ENCODE measurements at regions not wholly inside any gene's neighbourhood (a gene's known extent, or its start where the extent isn't known, plus 50 kb on each side); places are given as distances from the start of the nearest gene placed in this dataset.
A peak's percentile ranks its signal among the peaks of the same experiment; 100 is the strongest.
"Not testable (repeated sequence)": the region's sequence is repeated elsewhere in the genome, so short reads cannot be mapped to it uniquely, and the experiment has no call there.

DNA sequence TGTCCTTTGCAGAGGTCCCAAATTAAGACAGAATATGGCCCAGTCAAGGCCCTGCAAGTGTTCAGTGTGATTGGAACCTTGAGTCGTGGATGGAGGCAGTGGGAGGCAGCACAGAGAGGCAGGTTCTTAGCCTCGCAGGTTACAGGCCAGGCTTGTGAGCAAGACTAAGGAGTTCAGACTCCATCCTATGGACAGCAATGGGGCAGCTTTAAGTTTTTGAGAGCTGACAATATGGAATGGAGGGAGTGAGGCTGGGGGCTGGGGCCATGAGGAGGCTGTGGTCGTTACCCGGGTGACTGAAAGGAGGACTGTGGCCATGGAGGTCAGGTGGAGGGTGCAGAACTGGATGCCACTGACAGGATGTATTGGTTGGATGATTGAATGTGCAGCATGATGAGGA lies 74.1 kb upstream of the PRR23C start:
- peaks cover 8 to 11% of the 10 kb centered on the region in 2 donors for H3K4me1 ChIP-seq (replicated peaks in 1 of 2)
- in situ Hi-C loops (cut with MboI; ENCODE audit: low pct_unique_long_range_greater_than_20kb in 2 of 9, low sequenced_read_pairs in 9 of 9, unreplicated experiment in 9 of 9): loop anchor here in 4 of 9 experiments (25.0 kb wide), 1 partner anchor 193 kb away; no protein-coding TSS in a partner anchor
- 41 to 100% (median 65%) methylated on average over 2 to 4 of the region's 4 CpGs; no CpG with 5 or more reads in 4 of the 10 experiments for WGBS, 10 experiments
- ATAC-seq (replicated peaks in 6 of 8): no peak
- H3K4me3 ChIP-seq: no peak overlapping the region
- H3K27ac ChIP-seq: no peak overlapping the region

GRCh38 chr3:139119331-139120025 lies 74.8 kb upstream of the PRR23C start:
- 80 to 100% methylated on average over 1 of the region's 1 CpG; no CpG with 5 or more reads in 8 of the 10 experiments for WGBS, 10 experiments
- in situ Hi-C loops (cut with MboI; ENCODE audit: low pct_unique_long_range_greater_than_20kb in 2 of 9, low sequenced_read_pairs in 9 of 9, unreplicated experiment in 9 of 9): loop anchor here in 4 of 9 experiments (25.0 kb wide), 1 partner anchor 193 kb away; no protein-coding TSS in a partner anchor
- H3K27ac ChIP-seq: no peak overlapping the region
- no peak for ATAC-seq (replicated peaks in 6 of 8)
- H3K4me1 ChIP-seq (replicated peaks in 1 of 2): peaks cover 8 to 11% of the 10 kb centered on the region in 2 donors
- H3K4me3 ChIP-seq: no peak overlapping the region

DNA sequence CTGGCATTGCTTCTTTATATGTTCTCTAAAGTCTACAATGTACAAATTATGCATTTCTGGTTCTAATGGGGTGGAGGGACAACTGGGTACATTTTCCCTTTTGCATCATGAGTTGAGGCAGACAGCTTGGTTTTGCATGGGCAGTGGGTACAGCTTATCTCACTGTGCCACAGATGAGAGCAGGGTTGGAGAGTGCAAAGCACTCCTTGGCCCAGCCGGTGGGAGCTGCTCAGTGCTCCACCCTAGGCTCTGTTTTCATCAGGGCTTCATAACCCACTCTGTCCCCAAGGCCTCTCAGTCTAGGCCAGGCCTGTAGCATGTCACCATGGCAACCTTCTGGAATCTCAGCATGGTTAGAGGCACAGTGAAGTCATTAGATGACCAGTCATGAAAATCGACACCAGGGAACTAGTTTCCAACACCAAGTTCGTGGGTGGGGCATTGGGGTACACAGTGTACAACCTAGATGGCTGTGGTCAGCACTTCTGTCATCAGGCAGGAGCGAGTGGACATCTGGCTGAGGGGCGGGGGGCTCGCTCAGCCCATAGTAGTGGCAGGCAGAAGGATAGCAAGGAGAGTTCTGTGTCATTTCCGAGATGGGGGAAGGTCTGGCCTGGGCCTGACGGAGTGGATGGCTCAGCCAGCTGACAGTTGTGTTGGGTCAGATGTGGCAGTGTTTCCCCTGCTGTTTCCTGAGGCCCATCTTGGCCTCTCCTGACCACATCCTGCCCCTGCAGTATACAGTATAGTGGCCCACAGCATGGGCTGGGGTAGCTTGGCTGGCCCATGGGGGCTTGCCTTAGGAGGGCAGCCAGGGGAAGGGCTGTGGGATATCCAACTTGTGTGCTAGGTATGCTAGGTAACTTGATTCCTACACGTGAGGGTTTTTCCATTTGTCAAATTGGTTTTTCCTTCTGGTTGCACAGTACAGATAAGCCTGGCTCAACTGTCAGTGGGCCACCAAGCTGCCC lies 75.7 kb upstream of the PRR23C start:
- peak; percentile 40 to 98 (median 96) for ATAC-seq (replicated peaks in 6 of 8)
- Histone ChIP-seq H3K4me1 (replicated peaks in 1 of 2) (peaks cover 8 to 11% of the 10 kb centered on the region in 2 donors), H3K27ac (no peak overlapping the region), H3K4me3 (no peak overlapping the region)
- in situ Hi-C loops (cut with MboI; ENCODE audit: low pct_unique_long_range_greater_than_20kb in 2 of 9, low sequenced_read_pairs in 9 of 9, unreplicated experiment in 9 of 9): loop anchor here in 4 of 9 experiments (25.0 kb wide), 1 partner anchor 192 kb away; no protein-coding TSS in a partner anchor
- 0 to 58% (median 20%) methylated on average over 1 to 6 of the region's 9 CpGs; no CpG with 5 or more reads in 5 of the 10 experiments for WGBS, 10 experiments

DNA sequence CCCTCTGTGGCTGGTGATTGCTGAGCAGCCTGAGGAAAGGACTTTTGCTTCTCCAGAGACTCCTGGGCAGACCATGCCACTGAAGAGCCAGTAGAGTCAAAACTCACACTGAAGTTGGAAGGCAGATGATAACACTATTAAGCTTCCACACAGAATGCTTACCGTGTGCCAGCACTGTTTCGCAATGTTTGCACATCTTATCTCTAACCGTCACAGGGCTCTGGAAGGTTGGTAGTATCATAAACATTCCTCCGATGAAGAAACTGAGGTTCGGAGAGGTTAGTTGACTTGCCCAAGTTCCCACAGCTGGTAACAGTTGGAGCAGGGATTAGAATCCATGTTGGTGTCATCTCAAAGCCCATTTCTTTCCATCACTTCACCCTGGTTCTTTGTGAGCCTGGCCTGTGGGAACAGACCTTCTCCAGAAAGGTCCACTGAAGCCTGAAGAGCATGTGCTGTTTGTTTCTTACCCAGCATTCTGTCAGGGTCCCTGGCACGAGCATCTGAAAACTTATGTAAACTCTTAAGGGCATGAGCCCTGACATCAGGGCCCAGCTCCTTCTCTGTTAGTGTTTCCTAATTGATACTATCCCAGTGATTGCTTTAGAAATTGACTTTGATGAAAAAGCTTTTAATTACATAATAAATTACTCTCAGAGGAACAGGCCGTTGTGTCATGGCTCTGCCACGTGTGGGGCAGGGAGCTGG lies 77.0 kb upstream of the PRR23C start:
- in situ Hi-C loops (cut with MboI; ENCODE audit: low pct_unique_long_range_greater_than_20kb in 2 of 9, low sequenced_read_pairs in 9 of 9, unreplicated experiment in 9 of 9): loop anchor here in 4 of 9 experiments (25.0 kb wide), 1 partner anchor 191 kb away; no protein-coding TSS in a partner anchor
- 14 to 67% (median 27%) methylated on average over 2 to 8 of the region's 8 CpGs; no CpG with 5 or more reads in 1 of the 10 experiments for WGBS, 10 experiments
- peaks cover 8 to 11% of the 10 kb centered on the region in 2 donors for H3K4me1 ChIP-seq (replicated peaks in 1 of 2)
- H3K27ac ChIP-seq: no peak overlapping the region
- peak in 1 of 8 experiments; percentile 10 for ATAC-seq (replicated peaks in 6 of 8)
- H3K4me3 ChIP-seq: no peak overlapping the region

GRCh38 chr3:139122221-139122581 lies 77.5 kb upstream of the PRR23C start:
- in situ Hi-C loops (cut with MboI; ENCODE audit: low pct_unique_long_range_greater_than_20kb in 2 of 9, low sequenced_read_pairs in 9 of 9, unreplicated experiment in 9 of 9): loop anchor here in 4 of 9 experiments (25.0 kb wide), 1 partner anchor 190 kb away; no protein-coding TSS in a partner anchor
- 0 to 100% (median 58%) methylated on average over 1 to 3 of the region's 3 CpGs; no CpG with 5 or more reads in 2 of the 10 experiments for WGBS, 10 experiments
- peaks cover 8 to 11% of the 10 kb centered on the region in 2 donors for H3K4me1 ChIP-seq (replicated peaks in 1 of 2)
- no peak overlapping the region for H3K27ac ChIP-seq
- peak in 3 of 8 experiments; percentile 17 to 58 (median 35) for ATAC-seq (replicated peaks in 6 of 8)
- no peak overlapping the region for H3K4me3 ChIP-seq

DNA sequence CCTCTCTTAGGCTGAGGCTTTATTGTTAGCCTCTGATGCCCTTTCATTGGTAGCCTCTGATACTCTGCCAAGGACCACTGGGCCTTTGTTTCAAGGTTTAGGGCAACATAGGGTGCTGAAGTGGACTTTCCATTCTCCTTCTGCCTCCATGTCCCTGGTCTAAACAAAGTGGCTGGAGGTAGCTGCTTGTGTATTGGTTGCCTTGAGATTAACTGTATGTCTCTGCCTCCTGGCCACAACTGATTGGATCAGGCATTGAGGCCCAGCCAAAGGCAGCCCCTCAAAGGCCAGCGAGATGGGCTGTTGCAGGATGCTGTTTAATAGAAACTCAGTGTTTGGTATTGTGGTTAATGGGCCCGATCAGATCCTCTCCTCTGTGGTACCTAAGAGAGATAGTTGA lies 77.9 kb upstream of the PRR23C start:
- H3K4me3 ChIP-seq: no peak overlapping the region
- H3K27ac ChIP-seq: no peak overlapping the region
- peaks cover 8 to 11% of the 10 kb centered on the region in 2 donors for H3K4me1 ChIP-seq (replicated peaks in 1 of 2)
- in situ Hi-C loops (cut with MboI; ENCODE audit: low pct_unique_long_range_greater_than_20kb in 2 of 9, low sequenced_read_pairs in 9 of 9, unreplicated experiment in 9 of 9): loop anchor here in 4 of 9 experiments (25.0 kb wide), 1 partner anchor 190 kb away; no protein-coding TSS in a partner anchor
- ATAC-seq (replicated peaks in 6 of 8): no peak
- WGBS, 10 experiments: 40 to 100% (median 57%) methylated on average over 1 of the region's 2 CpGs; no CpG with 5 or more reads in 5 of the 10 experiments

- no peak overlapping the region for H3K27ac ChIP-seq
- no peak for ATAC-seq (replicated peaks in 6 of 8)
- H3K4me1 ChIP-seq (replicated peaks in 1 of 2): peaks cover 10 to 11% of the 10 kb centered on the region in 2 donors
- H3K4me3 ChIP-seq: no peak overlapping the region
- 2 to 87% (median 49%) methylated on average over 2 to 8 of the region's 10 CpGs; no CpG with 5 or more reads in 2 of the 10 experiments for WGBS, 10 experiments
- in situ Hi-C loops (cut with MboI; ENCODE audit: low pct_unique_long_range_greater_than_20kb in 2 of 9, low sequenced_read_pairs in 9 of 9, unreplicated experiment in 9 of 9): loop anchor here in 4 of 9 experiments (25.0 kb wide), 1 partner anchor 189 kb away; no protein-coding TSS in a partner anchor
Measured at GRCh38 chr3:139123377-139124095, 78.8 kb upstream of the PRR23C start.

DNA sequence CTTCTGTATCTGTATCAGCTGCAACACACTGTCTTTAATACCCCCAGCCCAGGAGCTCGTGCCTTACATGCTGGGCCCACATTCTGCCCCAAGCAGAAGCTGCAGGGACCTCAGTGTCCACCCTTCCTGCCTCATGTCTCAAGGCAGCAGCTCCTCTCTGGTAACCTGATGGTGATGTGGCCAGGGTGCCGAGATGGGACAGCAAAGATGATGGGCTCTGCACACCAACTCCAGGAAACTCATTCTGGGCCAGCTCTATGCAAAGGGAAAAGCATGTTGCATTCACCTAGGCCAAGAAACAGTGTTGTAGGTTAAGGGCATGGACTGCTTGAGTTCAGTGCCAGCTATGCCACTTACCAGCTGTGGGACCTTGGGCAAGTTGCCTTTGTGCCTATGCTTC lies 79.5 kb upstream of the PRR23C start:
- in situ Hi-C loops (cut with MboI; ENCODE audit: low pct_unique_long_range_greater_than_20kb in 2 of 9, low sequenced_read_pairs in 9 of 9, unreplicated experiment in 9 of 9): loop anchor here in 4 of 9 experiments (25.0 kb wide), 1 partner anchor 188 kb away; no protein-coding TSS in a partner anchor
- no peak for ATAC-seq (replicated peaks in 6 of 8)
- H3K4me3 ChIP-seq: no peak overlapping the region
- H3K27ac ChIP-seq: no peak overlapping the region
- 20 to 100% (median 48%) methylated on average over 1 to 2 of the region's 2 CpGs; no CpG with 5 or more reads in 5 of the 10 experiments for WGBS, 10 experiments
- H3K4me1 ChIP-seq (replicated peaks in 1 of 2): peaks cover 11 to 12% of the 10 kb centered on the region in 2 donors

GRCh38 chr3:139127101-139127500 lies 82.4 kb upstream of the PRR23C start:
- in situ Hi-C loops (cut with MboI; ENCODE audit: low pct_unique_long_range_greater_than_20kb in 2 of 9, low sequenced_read_pairs in 9 of 9, unreplicated experiment in 9 of 9): no loop called here
- ATAC-seq (replicated peaks in 6 of 8): peak in 4 of 8 experiments; percentile 44 to 93 (median 80)

GRCh38 chr3:139127629-139128028 lies 82.9 kb upstream of the PRR23C start:
- 83 to 100% (median 89%) methylated on average over 1 to 12 of the region's 12 CpGs; no CpG with 5 or more reads in 1 of the 10 experiments for WGBS, 10 experiments
- in situ Hi-C loops (cut with MboI; ENCODE audit: low pct_unique_long_range_greater_than_20kb in 2 of 9, low sequenced_read_pairs in 9 of 9, unreplicated experiment in 9 of 9); H3K4me1 ChIP-seq (replicated peaks in 1 of 2); H3K27ac ChIP-seq; ATAC-seq (replicated peaks in 6 of 8); H3K4me3 ChIP-seq: not testable (repeated sequence)

More at GRCh38 chr3:139127101-139127500, 82.4 kb upstream of the PRR23C start:
- Histone ChIP-seq H3K4me3 (no peak overlapping the region), H3K27ac (no peak overlapping the region), H3K4me1 (replicated peaks in 1 of 2) (peaks cover 0 to 3% of the 10 kb centered on the region in 2 donors)
- 86 to 100% (median 100%) methylated on average over 1 of the region's 1 CpG; no CpG with 5 or more reads in 7 of the 10 experiments for WGBS, 10 experiments

GRCh38 chr3:139128803-139129202 lies 84.1 kb upstream of the PRR23C start:
- ATAC-seq (replicated peaks in 6 of 8): peak in 3 of 8 experiments; percentile 14 to 55 (median 15)
- in situ Hi-C loops (cut with MboI; ENCODE audit: low pct_unique_long_range_greater_than_20kb in 2 of 9, low sequenced_read_pairs in 9 of 9, unreplicated experiment in 9 of 9): no loop called here
- WGBS, 10 experiments: no CpG with 5 or more reads among the region's 2 CpGs

More at GRCh38 chr3:139128803-139129202, 84.1 kb upstream of the PRR23C start:
- Histone ChIP-seq H3K4me3 (no peak overlapping the region), H3K4me1 (replicated peaks in 1 of 2) (peaks cover 0 to 3% of the 10 kb centered on the region in 2 donors), H3K27ac (no peak overlapping the region)
